Natural killer cell (primary cell): ENCODE measurements at regions not wholly inside any gene's neighbourhood (a gene's known extent, or its start where the extent isn't known, plus 50 kb on each side); places are given as distances from the start of the nearest gene placed in this dataset.

Source experiments
- ATAC-seq, 3 donors: fragments of 150-1000 bp in 2 of 3; fragments of 200-7000 bp in 1 of 3; cut with Tn5 transposase; 1 replicate in 1 of 3; 2 replicates in 2 of 3; pipeline ENCODE4 v1.10.0; 2021; ENCODE audit warnings: mild to moderate bottlenecking in 2 of 3, moderate library complexity in 2 of 3
- DNase-seq, 2 donors: peaks; one replicate each; pipeline versions ENCODE4 v3.0.0 to v3.0.0-alpha.2; 2013 to 2021; ENCODE audit warnings: mixed read lengths in 1 of 2
- H3K27ac ChIP-seq: one replicate; pipeline ENCODE4 v1.5.1; 2013; ENCODE audit warnings: mild to moderate bottlenecking, low read length
- H3K27me3 ChIP-seq: one replicate; pipeline ENCODE4 v1.6.1; 2013; ENCODE audit warnings: low read length; ENCODE audit not compliant: control insufficient read depth, insufficient read depth
- H3K36me3 ChIP-seq: one replicate; pipeline ENCODE4 v1.6.1; 2013; ENCODE audit warnings: low read length; ENCODE audit not compliant: control insufficient read depth, insufficient read depth
- H3K4me1 ChIP-seq: one replicate; pipeline ENCODE4 v1.6.1; 2013; ENCODE audit warnings: low read length; ENCODE audit not compliant: control insufficient read depth, insufficient read depth
- H3K4me3 ChIP-seq: one replicate; pipeline ENCODE4 v1.5.1; 2013; ENCODE audit warnings: low read length
- H3K9me3 ChIP-seq: one replicate; pipeline ENCODE4 v1.6.1; 2013; ENCODE audit warnings: low read length; ENCODE audit not compliant: control insufficient read depth, insufficient read depth
- H3K27ac Mint-ChIP-seq, 2 donors: one replicate each; pipeline ENCODE4 v1.8.0; 2022; ENCODE audit warnings: mild to moderate bottlenecking in 2 of 2, mixed read lengths in 2 of 2, moderate library complexity in 1 of 2
- H3K27me3 Mint-ChIP-seq, 2 donors: one replicate each; pipeline ENCODE4 v1.8.0; 2022; ENCODE audit warnings: low read depth in 2 of 2, mixed read lengths in 2 of 2
- H3K36me3 Mint-ChIP-seq: one replicate; pipeline ENCODE4 v1.8.0; 2022; ENCODE audit warnings: mixed read lengths
- H3K4me1 Mint-ChIP-seq, 2 donors: one replicate each; pipeline ENCODE4 v1.8.0; 2022; ENCODE audit warnings: mixed read lengths in 2 of 2
- H3K4me3 Mint-ChIP-seq: one replicate; pipeline ENCODE4 v1.8.0; 2022; ENCODE audit warnings: mild to moderate bottlenecking, moderate library complexity, mixed read lengths
- H3K9me3 Mint-ChIP-seq, 2 donors: one replicate each; pipeline ENCODE4 v1.8.0; 2022; ENCODE audit warnings: mixed read lengths in 2 of 2
- CTCF ChIP-seq: fragments of 200-600 bp; IDR thresholded peaks from one replicate; pipeline ENCODE4 v1.8.0; 2022; ENCODE audit warnings: antibody characterized with exemption
- WGBS: methylation state at CpG from one replicate; pipeline ENCODE4 v1.1.7; 2013; ENCODE audit warnings: missing lambda C conversion rate; ENCODE audit not compliant: insufficient coverage; 5-methylcytosine and 5-hydroxymethylcytosine counted together
- intact Hi-C: fragments of 100-400 bp; cut with micrococcal nuclease; formaldehyde crosslinking; loops from one replicate; pipeline ENCODE4 v1.14.2; 2022

- Histone ChIP-seq H3K27me3 (no peaks in the 10 kb centered on the region), H3K4me3 (no peak overlapping the region), H3K9me3 (peaks cover 3% of the 10 kb centered on the region), H3K36me3 (no peaks in the 10 kb centered on the region), H3K27ac (no peak overlapping the region), H3K4me1 (peaks cover 3% of the 10 kb centered on the region)
- peaks cover 0 to 5% of the 10 kb centered on the region in 2 donors for H3K27me3 Mint-ChIP-seq
- no peak for DNase-seq
- intact Hi-C loops = no loop called here
- TF ChIP-seq CTCF = no peak
- H3K4me1 Mint-ChIP-seq = peaks cover 7 to 13% of the 10 kb centered on the region in 2 donors
- H3K27ac Mint-ChIP-seq = no peak overlapping the region
- H3K4me3 Mint-ChIP-seq = no peak overlapping the region
- WGBS = 50% methylated on average over 6 of the region's 6 CpGs
- H3K9me3 Mint-ChIP-seq = peaks cover 2 to 3% of the 10 kb centered on the region in 2 donors
- no peak for ATAC-seq
- peaks cover 17% of the 10 kb centered on the region for H3K36me3 Mint-ChIP-seq
Observed at GRCh38 chr2:111219285-111219684, 98.6 kb downstream of the BCL2L11 start.

- DNase-seq (no peak), ATAC-seq (no peak)
- H3K36me3 Mint-ChIP-seq = peaks cover 10% of the 10 kb centered on the region
- no peak overlapping the region for H3K4me3 Mint-ChIP-seq
- Histone ChIP-seq H3K27me3 (no peaks in the 10 kb centered on the region), H3K4me3 (no peak overlapping the region), H3K4me1 (peaks cover 3% of the 10 kb centered on the region), H3K27ac (no peak overlapping the region), H3K9me3 (peaks cover 3% of the 10 kb centered on the region), H3K36me3 (no peaks in the 10 kb centered on the region)
- H3K27ac Mint-ChIP-seq = no peak overlapping the region
- H3K9me3 Mint-ChIP-seq = no peaks in the 10 kb centered on the region
- H3K4me1 Mint-ChIP-seq = peaks cover 7 to 13% of the 10 kb centered on the region in 2 donors
- WGBS = 84% methylated on average over 5 of the region's 5 CpGs
- peaks cover 0 to 5% of the 10 kb centered on the region in 2 donors for H3K27me3 Mint-ChIP-seq
- intact Hi-C loops = no loop called here
- no peak for TF ChIP-seq CTCF
Observed at GRCh38 chr2:111219734-111220505, 99.2 kb downstream of the BCL2L11 start.

GRCh38 chr2:111220962-111221361, 100.2 kb downstream of the BCL2L11 start:
- peaks cover 9% of the 10 kb centered on the region for H3K36me3 Mint-ChIP-seq
- peaks cover 7 to 13% of the 10 kb centered on the region in 2 donors for H3K4me1 Mint-ChIP-seq
- no peaks in the 10 kb centered on the region for H3K9me3 Mint-ChIP-seq
- DNase-seq = no peak
- no peaks in the 10 kb centered on the region for H3K27me3 ChIP-seq
- no peaks in the 10 kb centered on the region for H3K36me3 ChIP-seq
- no peaks in the 10 kb centered on the region for H3K9me3 ChIP-seq
- WGBS = no CpG with 5 or more reads among the region's 1 CpG
- intact Hi-C loops = no loop called here
- H3K27me3 Mint-ChIP-seq = peaks cover 0 to 5% of the 10 kb centered on the region in 2 donors
- H3K27ac Mint-ChIP-seq = no peak overlapping the region
- no peak overlapping the region for H3K4me3 Mint-ChIP-seq
- no peak overlapping the region for H3K4me3 ChIP-seq
- H3K27ac ChIP-seq = no peak overlapping the region
- no peak for ATAC-seq
- H3K4me1 ChIP-seq = peaks cover 3% of the 10 kb centered on the region
- no peak for TF ChIP-seq CTCF

GRCh38 chr2:111221701-111222100, 101.0 kb downstream of the BCL2L11 start:
- Histone ChIP-seq H3K4me3 (no peak overlapping the region), H3K27ac (no peak overlapping the region), H3K9me3 (no peaks in the 10 kb centered on the region), H3K27me3 (no peaks in the 10 kb centered on the region), H3K36me3 (no peaks in the 10 kb centered on the region), H3K4me1 (peaks cover 3% of the 10 kb centered on the region)
- ATAC-seq = no peak
- peaks cover 7 to 13% of the 10 kb centered on the region in 2 donors for H3K4me1 Mint-ChIP-seq
- H3K9me3 Mint-ChIP-seq = no peaks in the 10 kb centered on the region
- no peak overlapping the region for H3K4me3 Mint-ChIP-seq
- H3K27ac Mint-ChIP-seq = no peak overlapping the region
- no peak for DNase-seq
- 66% methylated on average over 3 of the region's 3 CpGs for WGBS
- intact Hi-C loops = no loop called here
- peaks cover 0 to 5% of the 10 kb centered on the region in 2 donors for H3K27me3 Mint-ChIP-seq
- no peak for TF ChIP-seq CTCF
- peaks cover 9% of the 10 kb centered on the region for H3K36me3 Mint-ChIP-seq
